HG02588 (cell line): ENCODE measurements at regions not wholly inside any gene's neighbourhood (a gene's known extent, or its start where the extent isn't known, plus 50 kb on each side); places are given as distances from the start of the nearest gene placed in this dataset.
"Not testable (repeated sequence)": the region's sequence is repeated elsewhere in the genome, so short reads cannot be mapped to it uniquely, and the experiment has no call there.

Source experiments
- ATAC-seq: cut with Tn5 transposase; IDR thresholded peaks from one replicate; pipeline ENCODE4 v1.9.1; 2021; ENCODE audit warnings: mild to moderate bottlenecking, moderate library complexity; ENCODE audit not compliant: unreplicated experiment

DNA sequence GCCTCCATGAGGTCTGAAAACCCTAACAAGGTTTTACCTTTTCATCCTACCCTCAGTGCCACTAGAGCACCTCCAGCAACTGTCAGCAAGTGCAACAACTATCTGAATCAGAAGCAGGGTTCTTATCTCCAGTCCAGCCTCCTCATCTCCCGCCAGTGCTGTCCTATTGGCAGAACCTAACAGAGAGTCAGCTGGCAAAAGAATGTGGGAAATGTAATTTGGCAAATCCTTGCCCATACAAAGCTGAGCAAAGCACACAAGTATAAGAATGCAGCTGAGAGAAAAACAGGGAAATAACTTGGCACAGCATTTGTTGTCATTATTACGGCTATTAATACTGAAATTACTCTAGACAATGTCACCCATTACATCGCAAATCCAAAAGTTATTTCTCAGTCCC lies 124.2 kb downstream of the ATP6V1G3 start:
- no peak for ATAC-seq

DNA sequence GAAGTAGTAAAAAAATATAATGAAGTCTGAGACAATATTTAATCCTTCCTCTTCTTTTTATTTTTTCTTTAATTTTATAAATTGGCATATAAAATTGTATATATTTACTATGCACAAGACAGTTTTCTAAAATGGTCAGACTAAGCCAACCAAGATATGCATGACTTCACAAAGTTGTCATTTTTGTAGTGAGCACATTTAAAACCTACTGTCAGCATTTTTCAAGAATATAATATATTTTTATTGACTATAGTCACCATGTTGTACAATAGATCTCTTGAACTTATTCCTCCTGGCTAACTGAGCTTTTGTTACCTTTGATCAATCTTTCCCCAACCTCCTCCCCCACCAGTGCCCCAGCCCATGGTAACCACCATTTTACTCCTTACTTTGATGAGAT lies 129.2 kb downstream of the ATP6V1G3 start:
- ATAC-seq: no peak

GRCh38 chr1:198408716-198409115 lies 131.8 kb downstream of the ATP6V1G3 start:
- ATAC-seq: no peak

DNA sequence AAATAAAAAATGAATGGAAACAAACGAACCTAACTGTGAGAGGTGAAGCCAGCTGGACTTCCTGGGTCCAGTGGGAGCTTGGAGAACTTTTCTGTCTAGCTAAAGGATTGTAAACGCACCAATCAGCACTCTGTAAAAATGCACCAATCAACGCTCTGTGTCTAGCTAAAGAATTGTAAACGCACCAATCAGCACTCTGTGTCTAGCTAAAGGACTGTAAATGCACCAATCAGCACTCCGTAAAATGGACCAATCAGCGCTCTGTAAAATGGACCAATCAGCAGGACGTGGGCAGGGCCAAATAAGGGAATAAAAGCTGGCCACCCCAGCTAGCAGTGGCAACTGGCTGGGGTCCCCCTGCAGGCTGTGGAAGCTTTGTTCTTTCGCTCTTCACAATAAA lies 135.8 kb downstream of the ATP6V1G3 start:
- not testable (repeated sequence) for ATAC-seq

DNA sequence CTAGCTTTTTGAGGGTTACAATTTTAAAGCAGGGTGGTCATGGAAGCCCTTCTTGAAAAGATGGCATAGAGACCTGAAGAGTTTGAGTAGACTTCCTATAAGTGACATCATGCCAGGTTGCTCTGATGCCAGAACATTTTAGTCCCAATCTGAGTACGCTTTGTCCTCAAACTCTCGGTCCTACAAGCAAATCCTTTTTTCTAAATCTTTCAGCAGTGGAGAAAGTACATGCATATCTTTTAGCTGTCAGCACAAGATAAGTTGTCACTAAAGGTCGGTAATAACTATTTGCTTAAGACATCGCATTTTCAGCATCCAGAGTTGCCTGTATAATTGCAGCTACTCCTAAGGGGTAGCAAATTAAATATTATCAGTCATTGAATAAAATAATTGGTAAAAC lies 140.4 kb downstream of the ATP6V1G3 start:
- no peak for ATAC-seq

DNA sequence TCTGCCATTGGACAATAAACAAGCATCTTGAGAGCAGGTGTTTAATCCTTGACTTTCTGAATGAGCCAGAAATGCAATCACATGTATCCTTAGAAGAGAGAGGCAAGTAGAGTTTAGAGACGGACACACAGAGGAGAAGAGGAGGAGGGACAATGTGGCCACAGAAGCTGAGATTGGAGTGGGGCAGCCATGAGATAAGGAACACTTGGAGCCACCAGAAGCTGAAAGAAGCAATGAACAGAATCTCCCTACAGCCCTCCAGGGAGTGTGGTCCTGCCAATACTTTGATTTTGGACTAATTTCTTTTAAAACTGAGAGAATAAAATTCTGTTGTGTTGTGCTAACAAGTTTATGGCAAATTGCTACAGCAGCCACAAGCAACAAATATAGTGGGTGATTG lies 141.0 kb downstream of the ATP6V1G3 start:
- ATAC-seq: no peak

DNA sequence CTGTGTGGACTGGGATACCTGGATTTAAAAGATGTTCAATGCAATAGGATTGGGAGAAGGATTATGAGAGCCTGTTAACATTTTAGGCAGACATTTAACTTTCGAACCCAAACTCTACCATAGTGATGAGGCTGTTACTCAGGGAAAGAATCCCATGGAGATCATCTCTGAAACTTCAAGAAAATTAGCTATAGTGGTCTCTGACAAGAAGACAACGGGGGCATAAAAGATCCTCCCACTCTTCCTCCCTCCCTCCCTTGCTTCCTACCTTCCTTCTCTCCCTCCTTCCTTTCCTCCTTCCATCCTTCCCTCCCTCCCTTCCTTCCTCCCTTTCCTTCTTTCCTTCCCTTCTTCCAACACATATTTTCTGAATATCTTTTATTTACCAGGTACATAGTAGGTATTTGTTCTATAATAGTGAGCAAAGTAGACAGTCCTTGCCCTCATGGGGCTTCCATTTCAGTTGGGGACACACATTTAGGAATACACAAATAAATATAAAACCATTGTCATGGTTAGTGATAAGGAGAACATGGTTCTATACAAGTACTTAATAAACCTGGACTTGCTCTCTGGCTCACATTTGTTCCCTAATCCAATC lies 143.2 kb downstream of the ATP6V1G3 start:
- no peak for ATAC-seq

DNA sequence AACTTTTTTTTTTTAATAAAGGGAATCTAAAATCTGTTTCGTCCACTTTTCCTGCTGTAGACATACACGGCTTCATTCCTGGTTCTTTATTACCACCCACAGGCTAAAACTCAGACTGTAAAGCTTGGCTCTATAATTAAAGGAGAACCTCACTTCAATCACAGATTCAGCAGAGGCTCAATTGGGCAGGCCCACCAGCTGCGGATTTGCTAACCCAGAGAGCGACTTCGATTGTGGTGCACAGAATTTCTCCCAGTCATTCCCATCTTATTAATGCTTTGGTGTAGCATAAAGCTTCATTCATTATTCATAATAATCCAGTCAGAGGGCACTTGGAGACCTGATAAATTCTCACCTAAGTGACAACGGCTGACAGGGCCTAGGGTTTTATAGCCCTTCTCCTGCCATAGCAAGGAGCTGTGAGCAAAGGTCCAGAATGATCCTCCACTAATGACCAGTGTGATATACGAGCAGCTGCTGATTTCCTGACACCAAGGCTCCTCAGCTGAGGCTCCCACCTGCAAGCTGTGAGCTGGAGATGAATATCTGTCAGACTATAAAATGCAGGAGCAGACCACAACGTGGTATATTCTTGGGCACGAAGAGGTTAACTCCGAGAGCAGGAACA lies 149.0 kb downstream of the ATP6V1G3 start:
- no peak for ATAC-seq

GRCh38 chr1:198387587-198387986 lies 152.9 kb downstream of the ATP6V1G3 start:
- ATAC-seq: no peak

DNA sequence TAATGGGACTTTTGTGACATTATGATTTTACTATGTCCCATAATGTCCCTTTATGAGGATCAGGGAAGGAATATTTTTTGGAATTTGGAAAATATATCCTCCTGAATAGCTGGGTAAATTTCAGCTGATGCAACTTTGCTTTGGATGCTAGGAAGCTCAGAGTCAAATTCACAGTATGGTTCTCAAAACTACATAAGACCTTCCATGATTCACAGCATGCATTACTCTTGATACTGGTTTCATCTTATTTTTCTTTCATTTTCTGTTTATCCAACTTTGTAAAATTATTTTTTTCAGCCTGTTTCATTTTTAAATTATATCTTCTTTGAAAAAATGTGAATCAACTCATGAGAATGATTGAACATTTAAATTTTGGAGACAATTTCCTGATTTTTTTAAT lies 160.2 kb downstream of the ATP6V1G3 start:
- no peak for ATAC-seq

- no peak for ATAC-seq
Observed at GRCh38 chr1:198377702-198378101, 162.8 kb downstream of the ATP6V1G3 start.

DNA sequence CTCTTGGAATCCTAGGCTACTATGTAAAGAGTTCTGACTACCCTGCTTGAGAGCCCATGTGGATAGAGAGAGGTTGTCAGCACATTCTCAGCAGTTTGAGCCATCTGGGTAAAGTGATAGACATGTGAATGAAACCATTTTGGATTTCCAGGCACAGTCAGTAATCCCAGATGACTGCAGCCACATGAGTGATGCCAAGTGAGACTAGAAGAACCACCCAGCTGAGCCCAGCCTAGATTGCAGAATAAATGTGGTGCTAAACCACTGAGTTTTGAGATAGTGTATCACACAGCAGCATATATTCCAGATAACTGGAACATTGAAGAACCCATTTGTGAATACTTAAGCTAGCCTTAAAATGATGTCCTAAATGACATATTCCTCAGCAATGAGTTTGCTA lies 166.2 kb downstream of the ATP6V1G3 start:
- no peak for ATAC-seq

DNA sequence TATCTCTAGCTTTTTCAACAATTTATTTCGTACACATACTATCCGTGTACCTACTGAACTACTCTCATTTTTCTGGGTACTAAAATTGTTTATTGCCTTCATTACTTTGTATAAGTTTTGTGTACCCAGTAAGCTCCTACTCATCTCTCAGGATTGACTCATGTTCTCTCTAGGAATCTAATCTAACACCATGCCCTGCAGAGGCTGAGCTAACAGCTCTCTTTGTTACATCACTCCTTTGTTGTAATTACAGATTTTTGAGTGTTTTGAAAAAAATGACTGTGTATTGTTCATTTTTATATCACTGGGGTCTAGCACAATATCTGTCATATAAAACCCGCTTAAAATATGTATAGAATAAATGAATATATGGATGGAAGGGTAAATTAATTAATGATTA lies 167.1 kb downstream of the ATP6V1G3 start:
- ATAC-seq: no peak
